ENCODE measurements at regions not wholly inside any gene's neighbourhood (a gene's known extent, or its start where the extent isn't known, plus 50 kb on each side); places are given as distances from the start of the nearest gene placed in this dataset.
"Not testable (repeated sequence)": the region's sequence is repeated elsewhere in the genome, so short reads cannot be mapped to it uniquely, and the experiment has no call there.

DNA sequence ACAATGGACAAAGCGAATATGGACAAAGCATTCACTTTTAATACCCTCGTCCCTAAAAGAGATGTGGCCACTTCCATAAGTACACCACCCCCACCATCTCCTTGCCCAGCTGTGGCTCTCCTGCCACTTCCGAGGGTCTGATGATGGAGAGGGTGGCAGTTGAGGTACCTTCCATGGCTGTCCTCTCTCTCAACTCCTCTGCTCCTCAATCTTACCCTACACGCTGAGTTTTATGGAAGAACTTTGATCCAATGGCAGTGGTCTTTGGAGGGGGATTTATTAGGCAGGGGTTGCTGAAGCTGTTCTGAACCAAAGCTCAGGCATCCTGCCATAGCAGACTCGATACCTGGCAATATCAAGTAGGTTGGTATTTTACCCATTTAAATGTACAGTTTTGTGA is 413.0 kb downstream of the TSHZ3 start:
- no peak for DNase-seq (ENCODE audit: low read depth)
- in situ Hi-C loops (cut with HindIII; ENCODE audit: low pct_unique_long_range_greater_than_20kb, low sequenced_read_pairs): no loop called here

DNA sequence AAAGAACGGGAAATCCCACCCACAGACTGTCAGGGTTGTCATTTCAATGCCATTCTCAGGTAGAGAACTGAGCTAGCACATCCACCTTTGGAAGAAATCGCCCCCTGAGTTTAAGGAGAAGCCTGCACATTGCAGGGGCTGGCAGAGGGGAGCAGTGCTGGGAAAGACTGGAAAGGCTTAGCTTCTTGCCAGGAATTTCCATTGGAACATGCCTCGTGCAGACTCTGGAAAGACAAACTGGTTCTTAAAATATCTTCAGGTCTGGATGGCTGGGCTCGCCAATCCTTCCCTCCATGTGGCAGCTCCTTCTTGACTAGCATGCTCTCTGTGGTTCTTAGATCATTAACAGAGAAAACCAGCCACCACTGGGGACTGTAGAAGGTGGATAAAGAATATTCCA is 414.1 kb downstream of the TSHZ3 start:
- no peak for DNase-seq (ENCODE audit: low read depth)
- in situ Hi-C loops (cut with HindIII; ENCODE audit: low pct_unique_long_range_greater_than_20kb, low sequenced_read_pairs): no loop called here

DNA sequence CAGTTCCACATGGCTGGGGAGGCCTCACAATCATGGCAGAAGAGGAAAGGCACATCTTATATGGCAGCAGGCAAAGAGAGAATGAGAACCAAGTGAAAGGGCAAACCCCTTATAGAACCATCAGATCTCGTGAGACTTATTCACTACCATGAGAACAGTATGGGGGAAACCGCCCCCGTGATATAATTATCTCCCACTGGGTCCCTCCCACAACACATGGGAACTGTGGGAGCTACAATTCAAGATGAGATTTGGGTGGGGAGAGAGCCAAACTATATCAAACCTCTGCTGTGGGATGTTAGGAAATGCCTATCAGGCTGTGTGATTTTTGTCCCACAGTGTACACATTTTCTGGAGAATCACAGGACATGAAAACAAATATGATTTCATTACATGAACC is 415.8 kb downstream of the TSHZ3 start:
- DNase-seq (ENCODE audit: low read depth); in situ Hi-C loops (cut with HindIII; ENCODE audit: low pct_unique_long_range_greater_than_20kb, low sequenced_read_pairs): not testable (repeated sequence)

GRCh38 chr19:30932854-30933253 is 416.4 kb downstream of the TSHZ3 start:
- in situ Hi-C loops (cut with HindIII; ENCODE audit: low pct_unique_long_range_greater_than_20kb, low sequenced_read_pairs): no loop called here
- no peak for DNase-seq (ENCODE audit: low read depth)

- DNase-seq (ENCODE audit: low read depth): no peak
- in situ Hi-C loops (cut with HindIII; ENCODE audit: low pct_unique_long_range_greater_than_20kb, low sequenced_read_pairs): no loop called here
Observed at GRCh38 chr19:30930941-30931706, 418.1 kb downstream of the TSHZ3 start.

GRCh38 chr19:30927705-30928104 is 421.5 kb downstream of the TSHZ3 start:
- no peak for DNase-seq (ENCODE audit: low read depth)
- in situ Hi-C loops (cut with HindIII; ENCODE audit: low pct_unique_long_range_greater_than_20kb, low sequenced_read_pairs): no loop called here

DNA sequence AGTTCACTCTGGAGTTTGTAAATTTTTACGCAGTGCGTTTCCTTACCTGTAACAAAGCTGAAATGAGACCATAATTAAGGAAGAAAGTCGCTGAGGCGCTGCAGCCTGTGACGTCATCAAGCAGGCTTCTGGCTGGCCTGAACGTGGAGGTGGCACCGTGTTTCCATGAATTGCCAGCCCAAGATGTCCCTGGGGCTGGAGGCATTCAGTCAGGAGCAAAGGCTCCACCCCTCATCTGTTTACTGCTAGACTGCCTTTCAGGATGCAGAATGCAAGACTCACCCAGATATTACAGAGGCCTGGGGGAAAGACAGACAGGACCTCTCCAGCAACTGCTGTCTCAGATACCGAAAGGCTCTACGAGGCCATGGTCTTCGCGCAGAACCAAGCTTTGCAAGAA is 424.6 kb downstream of the TSHZ3 start:
- DNase-seq (ENCODE audit: low read depth): no peak
- in situ Hi-C loops (cut with HindIII; ENCODE audit: low pct_unique_long_range_greater_than_20kb, low sequenced_read_pairs): no loop called here

DNA sequence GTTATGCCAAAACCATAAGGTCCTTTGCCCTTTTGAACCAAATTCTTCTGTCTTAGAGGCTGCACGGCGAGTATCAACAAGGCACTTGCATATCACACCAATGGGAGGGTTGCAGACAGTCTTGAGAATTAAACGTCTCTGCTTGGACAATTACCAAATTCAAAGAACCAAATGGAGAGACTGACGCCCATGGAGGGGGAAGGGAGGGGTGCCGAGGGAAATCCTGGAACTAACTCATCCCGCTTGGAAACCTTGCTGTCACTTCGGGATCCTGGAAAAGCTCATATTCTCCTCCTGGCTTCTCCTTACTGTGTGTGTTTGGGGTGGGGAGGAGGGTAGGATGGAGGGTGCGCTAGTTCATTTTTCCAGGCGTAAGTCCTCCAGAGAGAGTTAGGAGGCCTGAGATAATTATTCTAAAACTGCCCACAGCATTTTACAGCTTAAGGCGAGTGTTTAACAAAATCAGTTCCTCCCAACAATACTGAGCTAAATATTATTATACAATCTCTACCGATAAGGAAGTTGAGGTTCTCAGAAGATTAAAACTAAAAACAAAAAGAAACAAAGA is 425.1 kb downstream of the TSHZ3 start:
- in situ Hi-C loops (cut with HindIII; ENCODE audit: low pct_unique_long_range_greater_than_20kb, low sequenced_read_pairs): no loop called here
- DNase-seq (ENCODE audit: low read depth): no peak

DNA sequence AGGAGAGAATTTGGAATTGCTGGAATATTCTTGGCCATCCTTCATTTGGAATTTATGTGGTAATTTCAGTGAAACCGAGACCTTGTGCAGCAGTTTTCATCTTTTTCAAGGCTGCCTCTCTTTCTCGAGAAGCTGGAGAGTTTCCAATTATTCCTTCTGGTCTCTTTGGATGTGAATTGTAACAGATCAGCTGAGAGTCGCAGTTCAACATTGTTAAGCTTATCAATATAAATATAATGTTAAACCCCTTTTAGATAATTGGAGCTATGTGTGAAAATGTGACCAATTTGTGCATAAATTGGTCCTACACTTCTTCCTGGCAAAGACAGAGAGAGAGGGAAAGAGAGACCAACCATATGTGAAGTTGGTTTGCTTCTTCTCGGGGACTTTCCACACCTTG is 425.6 kb downstream of the TSHZ3 start:
- no peak for DNase-seq (ENCODE audit: low read depth)
- in situ Hi-C loops (cut with HindIII; ENCODE audit: low pct_unique_long_range_greater_than_20kb, low sequenced_read_pairs): no loop called here

DNA sequence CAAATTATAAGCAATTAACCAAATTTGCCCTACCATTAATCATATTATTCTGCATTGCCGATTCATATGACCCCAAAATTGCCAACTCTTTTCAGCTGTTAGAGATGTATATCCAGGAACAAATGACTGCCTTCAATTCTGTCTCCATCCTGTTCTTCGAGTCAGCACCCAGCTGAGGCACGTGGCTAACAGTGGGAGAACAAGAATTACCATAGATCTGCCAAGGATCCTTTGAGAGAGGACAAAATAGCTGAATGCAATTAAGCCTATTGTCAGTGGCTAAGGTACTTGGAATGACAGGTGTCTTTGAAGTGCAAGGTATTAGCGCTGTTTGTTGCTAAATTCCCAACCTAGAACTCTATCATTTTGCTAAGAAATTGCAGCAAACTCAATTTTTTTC is 426.1 kb downstream of the TSHZ3 start:
- no peak for DNase-seq (ENCODE audit: low read depth)
- in situ Hi-C loops (cut with HindIII; ENCODE audit: low pct_unique_long_range_greater_than_20kb, low sequenced_read_pairs): no loop called here

DNA sequence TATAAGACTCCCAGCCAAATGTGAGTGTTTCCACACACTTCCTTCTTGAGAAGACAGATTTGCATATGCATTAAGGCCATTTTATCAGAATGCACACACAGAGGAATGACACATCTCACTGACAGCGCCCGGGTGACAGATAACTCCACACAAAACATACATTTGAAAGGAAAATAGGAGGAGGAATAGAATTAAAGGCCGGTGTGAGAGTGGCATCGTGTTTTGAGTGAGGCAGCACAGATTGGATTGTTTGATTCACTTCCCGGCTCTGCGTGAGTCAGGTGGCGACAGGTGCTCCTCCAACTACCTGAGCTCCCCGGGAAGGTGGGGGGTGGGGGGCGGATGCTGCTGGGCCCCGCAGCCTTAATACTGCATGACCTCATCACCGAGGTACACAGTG is 429.0 kb downstream of the TSHZ3 start:
- in situ Hi-C loops (cut with HindIII; ENCODE audit: low pct_unique_long_range_greater_than_20kb, low sequenced_read_pairs): no loop called here
- DNase-seq (ENCODE audit: low read depth): no peak

GRCh38 chr19:30919737-30920136 is 429.5 kb downstream of the TSHZ3 start:
- in situ Hi-C loops (cut with HindIII; ENCODE audit: low pct_unique_long_range_greater_than_20kb, low sequenced_read_pairs): no loop called here
- no peak for DNase-seq (ENCODE audit: low read depth)

- in situ Hi-C loops (cut with HindIII; ENCODE audit: low pct_unique_long_range_greater_than_20kb, low sequenced_read_pairs): no loop called here
- DNase-seq (ENCODE audit: low read depth): no peak
Observed at GRCh38 chr19:30916238-30916637, 433.0 kb downstream of the TSHZ3 start.

GRCh38 chr19:30911491-30911890 is 437.7 kb downstream of the TSHZ3 start:
- DNase-seq (ENCODE audit: low read depth): no peak

GRCh38 chr19:30910485-30911240 is 438.6 kb downstream of the TSHZ3 start:
- in situ Hi-C loops (cut with HindIII; ENCODE audit: low pct_unique_long_range_greater_than_20kb, low sequenced_read_pairs): no loop called here
- DNase-seq (ENCODE audit: low read depth): no peak

More at GRCh38 chr19:30911491-30911890, 437.7 kb downstream of the TSHZ3 start:
- in situ Hi-C loops (cut with HindIII; ENCODE audit: low pct_unique_long_range_greater_than_20kb, low sequenced_read_pairs): no loop called here

DNA sequence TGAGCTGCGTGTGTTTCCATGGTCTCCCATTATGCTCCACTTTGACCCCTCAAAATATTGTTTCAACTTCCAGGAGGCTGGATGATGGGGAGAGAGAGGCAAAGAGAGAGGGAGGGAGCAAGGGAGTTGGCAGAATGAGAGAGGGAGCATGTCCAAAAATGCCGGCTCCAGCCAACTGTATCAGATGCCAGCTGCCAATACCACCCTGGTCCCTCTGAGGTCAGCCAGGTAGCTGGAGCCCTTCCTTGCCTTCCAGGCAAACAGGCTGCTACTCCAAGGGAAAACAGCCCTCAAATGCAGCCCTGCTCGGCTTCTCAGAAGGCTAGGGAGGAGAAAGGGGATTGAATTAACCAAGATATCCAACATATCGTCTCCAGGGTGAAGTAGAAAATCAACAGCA is 440.0 kb downstream of the TSHZ3 start:
- no peak for DNase-seq (ENCODE audit: low read depth)
- in situ Hi-C loops (cut with HindIII; ENCODE audit: low pct_unique_long_range_greater_than_20kb, low sequenced_read_pairs): no loop called here

DNA sequence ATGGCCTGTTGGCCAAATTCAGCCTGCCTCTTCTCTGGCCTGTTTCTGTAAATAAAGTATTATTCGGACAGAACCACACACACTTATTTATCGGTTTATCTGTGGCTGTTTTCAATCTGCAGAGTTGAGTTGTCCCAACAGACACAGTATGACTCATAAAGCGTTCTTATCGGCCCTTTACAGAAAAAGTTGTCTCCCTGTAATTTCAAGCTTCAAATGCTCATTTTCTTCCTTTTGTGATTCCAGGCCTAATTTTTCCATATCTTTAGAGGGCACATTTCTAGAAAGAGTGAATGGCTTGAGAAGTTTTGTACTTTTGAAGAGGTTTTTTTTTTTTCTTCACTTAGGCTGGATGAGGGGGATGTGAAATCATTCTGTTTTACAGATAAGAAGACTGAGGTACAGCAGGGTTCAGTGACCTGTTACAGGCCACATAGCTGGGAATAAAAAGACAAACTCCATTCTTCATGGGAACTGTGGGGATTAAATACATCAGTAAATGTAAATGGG is 440.9 kb downstream of the TSHZ3 start:
- in situ Hi-C loops (cut with HindIII; ENCODE audit: low pct_unique_long_range_greater_than_20kb, low sequenced_read_pairs): no loop called here
- no peak for DNase-seq (ENCODE audit: low read depth)

DNA sequence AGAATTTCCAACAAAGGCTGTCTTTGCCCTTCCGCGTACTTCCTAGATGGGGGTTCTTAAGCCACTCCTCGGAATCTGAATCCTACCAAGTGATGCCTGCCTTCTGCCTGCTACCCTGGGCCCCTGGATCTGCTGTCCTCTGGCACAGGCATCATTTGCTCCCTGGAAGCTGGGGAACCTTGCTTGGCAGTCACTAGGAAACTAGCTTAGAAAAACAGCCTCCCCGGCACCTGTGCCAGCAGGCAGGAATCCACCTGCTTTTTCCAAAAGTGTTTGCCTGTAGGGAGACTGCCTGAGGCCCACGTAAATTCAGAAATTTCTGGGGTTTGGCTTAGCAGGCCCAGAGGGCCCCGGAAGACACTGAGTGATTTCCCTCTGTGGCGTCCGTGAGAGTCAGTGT is 442.4 kb downstream of the TSHZ3 start:
- DNase-seq (ENCODE audit: low read depth): no peak
- in situ Hi-C loops (cut with HindIII; ENCODE audit: low pct_unique_long_range_greater_than_20kb, low sequenced_read_pairs): no loop called here

DNA sequence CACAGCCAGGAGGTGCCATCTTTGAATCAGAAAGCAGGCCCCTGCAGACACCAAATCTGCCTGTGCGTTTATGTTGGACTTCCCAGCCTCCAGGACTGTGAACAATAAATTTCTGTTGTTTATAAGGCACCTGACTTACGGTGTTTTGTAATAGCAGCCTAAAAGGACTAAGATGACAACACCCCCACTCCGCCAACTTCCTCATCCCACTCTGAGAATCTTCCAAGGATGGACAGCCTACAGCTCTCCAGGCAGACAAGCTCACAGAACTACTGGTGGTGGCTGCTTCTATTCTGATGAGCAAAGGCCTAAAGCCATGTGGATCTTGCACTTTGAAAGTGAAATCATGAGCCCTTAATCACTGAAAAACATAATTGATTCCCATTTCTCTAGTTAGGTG is 449.2 kb downstream of the TSHZ3 start:
- in situ Hi-C loops (cut with HindIII; ENCODE audit: low pct_unique_long_range_greater_than_20kb, low sequenced_read_pairs): no loop called here
- no peak for DNase-seq (ENCODE audit: low read depth)
